Left lobe of liver (tissue), 2 donors: ENCODE measurements at regions not wholly inside any gene's neighbourhood (a gene's known extent, or its start where the extent isn't known, plus 50 kb on each side); places are given as distances from the start of the nearest gene placed in this dataset.
"Not testable (repeated sequence)": the region's sequence is repeated elsewhere in the genome, so short reads cannot be mapped to it uniquely, and the experiment has no call there.

Source experiments
- ATAC-seq: fragments of 200-7000 bp; cut with Tn5 transposase; one replicate; pipeline ENCODE4 v1.9.1; 2020; ENCODE audit warnings: mild to moderate bottlenecking, moderate library complexity
- DNase-seq: peaks from one replicate; pipeline ENCODE4 v3.0.0-alpha.2; 2020; ENCODE audit warnings: low spot score
- donor health status: DM: no; HTN: no; CAD: no; lungs with moderate emphysema.
- donor health status: DM: no; HTN: yes; CAD: no.

- DNase-seq = no peak
- no peak for ATAC-seq
Observed at GRCh38 chr5:154562244-154562880, 84.3 kb upstream of the HAND1 start.

DNA sequence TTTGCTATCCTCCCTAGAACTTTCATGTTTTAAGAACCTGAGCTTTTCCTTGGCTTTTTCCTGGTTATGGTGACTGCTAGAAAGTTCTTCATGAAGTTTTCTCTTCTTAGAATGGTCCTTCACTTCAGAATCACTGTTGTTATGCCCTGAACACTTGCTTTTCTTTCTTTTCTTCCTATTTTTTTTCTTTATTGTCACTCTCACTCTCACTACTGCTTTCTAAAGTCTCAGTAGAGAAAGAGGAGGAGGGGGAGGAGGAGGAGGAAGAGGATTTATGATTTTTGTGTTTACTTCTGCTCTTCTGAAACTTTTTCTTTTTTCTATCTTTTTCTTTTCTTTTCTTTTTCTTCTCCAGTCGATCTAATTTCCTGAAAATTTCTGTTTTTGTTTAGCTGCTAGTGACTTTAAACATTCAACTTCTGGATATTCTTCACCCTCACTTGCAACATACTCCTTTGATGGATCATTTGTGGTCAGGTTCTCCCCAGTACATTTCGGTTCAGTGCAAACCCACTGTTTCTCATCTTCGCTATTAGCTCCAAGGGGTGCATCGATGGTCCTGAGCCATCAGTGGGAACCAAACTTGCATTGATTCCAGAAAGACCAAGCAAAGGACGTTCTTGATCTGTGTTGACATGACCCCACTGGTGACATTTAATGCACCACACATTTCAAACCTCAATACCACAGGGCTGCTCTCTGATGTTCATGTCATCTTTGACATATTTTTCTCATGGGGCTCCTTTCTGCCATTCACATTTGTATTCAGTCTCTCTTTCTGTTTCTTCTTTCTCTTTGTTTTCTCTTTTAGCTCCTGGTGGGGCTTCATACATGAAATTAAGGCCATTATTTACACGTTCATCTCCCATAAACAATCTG lies 81.6 kb upstream of the HAND1 start:
- DNase-seq = no peak
- no peak for ATAC-seq

- no peak for ATAC-seq
- no peak for DNase-seq
Observed at GRCh38 chr5:154557548-154557947, 79.5 kb upstream of the HAND1 start.

DNA sequence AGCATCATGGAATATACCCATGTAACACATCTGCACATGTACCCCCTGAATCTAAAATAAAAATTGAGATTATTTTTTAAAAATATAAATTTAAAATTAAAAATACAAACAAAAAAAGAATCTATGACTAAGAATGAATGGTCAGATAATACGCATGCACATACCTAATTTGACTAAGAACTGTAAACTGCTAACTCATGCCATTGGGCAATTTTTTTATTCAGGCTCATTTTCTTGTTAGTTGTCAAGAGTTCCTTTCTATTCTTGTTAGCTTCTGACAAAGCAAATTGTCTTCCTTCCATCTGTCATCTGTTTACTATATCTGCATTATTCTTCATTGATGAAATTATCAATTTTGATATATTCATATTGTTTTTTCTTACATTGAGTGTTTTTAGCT lies 69.5 kb upstream of the HAND1 start:
- ATAC-seq = no peak
- no peak for DNase-seq

DNA sequence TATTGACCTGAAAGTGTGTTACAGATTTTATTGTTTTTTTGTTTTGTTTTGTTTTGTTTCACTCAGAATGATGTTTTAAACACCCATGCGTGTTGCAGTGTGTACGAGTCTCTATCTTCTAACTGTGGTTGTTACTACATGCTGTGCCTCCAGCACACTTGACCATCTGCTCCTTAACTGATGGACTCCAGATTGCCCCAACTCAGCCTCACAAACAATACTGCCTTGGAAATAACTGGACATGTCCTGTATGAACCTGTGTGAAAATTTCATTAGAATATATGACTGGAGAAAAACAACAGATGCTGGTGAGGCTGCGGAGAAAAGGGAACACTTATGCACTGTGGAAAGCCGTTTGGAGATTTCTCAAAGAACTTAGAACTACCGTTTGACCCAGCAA lies 68.7 kb upstream of the HAND1 start:
- DNase-seq (no peak), ATAC-seq (no peak)

- DNase-seq = no peak
Observed at GRCh38 chr5:154544646-154545045, 66.6 kb upstream of the HAND1 start.

GRCh38 chr5:154543380-154543779 lies 65.4 kb upstream of the HAND1 start:
- no peak for DNase-seq
- ATAC-seq = no peak

More at GRCh38 chr5:154544646-154545045, 66.6 kb upstream of the HAND1 start:
- ATAC-seq = no peak

DNA sequence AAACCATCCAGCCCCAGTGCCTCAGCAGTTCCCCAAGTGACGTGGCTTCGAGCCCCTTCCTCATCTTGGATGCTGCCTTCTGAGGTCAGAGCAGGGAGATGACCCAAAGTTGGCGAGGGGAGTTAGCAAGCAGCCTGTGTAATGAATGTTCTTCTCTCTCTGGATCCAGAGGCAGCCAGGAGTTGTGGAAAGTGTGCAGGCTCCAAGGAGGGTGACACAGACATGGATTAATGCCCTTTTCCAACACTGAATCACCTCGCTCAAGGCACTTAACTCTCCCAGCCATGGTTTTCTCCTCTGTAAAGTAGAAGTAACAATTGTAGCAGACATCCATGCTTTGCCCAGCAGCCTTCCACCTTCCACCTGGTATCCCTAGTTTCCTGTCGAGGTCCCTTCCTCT lies 64.6 kb upstream of the HAND1 start:
- ATAC-seq (no peak), DNase-seq (no peak)

- DNase-seq (no peak), ATAC-seq (no peak)
Observed at GRCh38 chr5:154542000-154542399, 64.0 kb upstream of the HAND1 start.

- DNase-seq = no peak
- ATAC-seq = no peak
Observed at GRCh38 chr5:154541553-154541952, 63.5 kb upstream of the HAND1 start.

DNA sequence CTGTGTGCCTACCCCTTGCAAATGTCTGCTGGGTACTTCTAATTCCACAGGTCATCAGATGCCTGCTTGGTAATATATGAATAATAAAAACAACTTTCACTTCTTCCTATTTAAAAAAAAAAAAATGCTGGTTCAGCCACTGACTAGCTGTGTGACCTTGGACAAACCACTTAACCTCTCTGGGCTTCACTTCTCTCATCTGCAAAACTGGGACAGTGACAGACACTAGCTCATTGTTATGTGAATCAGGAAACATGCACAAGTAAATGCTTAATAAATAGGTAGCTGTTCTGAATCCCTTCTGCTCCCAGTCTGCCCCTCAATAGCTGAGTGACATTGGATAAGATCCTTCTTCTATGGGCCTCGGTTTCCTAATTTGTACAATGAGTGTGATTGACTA lies 62.6 kb upstream of the HAND1 start:
- no peak for ATAC-seq
- no peak for DNase-seq

GRCh38 chr5:154538492-154538891 lies 60.5 kb upstream of the HAND1 start:
- DNase-seq (no peak), ATAC-seq (no peak)

- not testable (repeated sequence) for ATAC-seq
Observed at GRCh38 chr5:154536439-154536838, 58.4 kb upstream of the HAND1 start.

GRCh38 chr5:154535535-154535934 lies 57.5 kb upstream of the HAND1 start:
- ATAC-seq (no peak), DNase-seq (no peak)

More at GRCh38 chr5:154536439-154536838, 58.4 kb upstream of the HAND1 start:
- not testable (repeated sequence) for DNase-seq

DNA sequence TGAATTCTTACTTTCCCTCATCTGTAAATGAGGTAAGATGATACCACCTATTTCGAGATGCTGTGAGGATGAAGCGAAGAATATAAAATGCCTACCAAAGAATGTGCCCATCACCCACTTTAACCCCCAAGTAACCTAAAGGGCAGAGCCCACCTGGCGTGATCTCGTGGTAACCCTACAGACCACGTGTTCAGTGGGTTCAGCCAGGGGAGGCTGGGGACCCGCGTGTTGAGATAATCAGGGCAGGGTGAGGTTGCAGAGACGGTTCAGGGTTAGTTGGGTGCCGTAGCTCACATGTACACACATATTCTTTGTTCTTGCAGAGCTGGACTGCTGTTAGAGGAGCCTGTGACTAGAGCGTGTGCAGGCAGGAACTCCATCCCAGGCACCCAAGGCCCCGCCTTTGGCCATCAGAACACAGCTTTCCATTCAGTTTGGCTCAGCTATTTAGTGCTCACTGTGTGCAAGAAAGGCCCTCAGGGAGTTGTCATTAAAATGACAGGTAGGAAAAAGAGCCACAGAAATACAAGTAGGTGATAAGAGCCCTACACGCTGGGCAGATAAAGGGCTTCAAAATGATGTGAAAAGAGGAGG lies 56.5 kb upstream of the HAND1 start:
- no peak for ATAC-seq

DNA sequence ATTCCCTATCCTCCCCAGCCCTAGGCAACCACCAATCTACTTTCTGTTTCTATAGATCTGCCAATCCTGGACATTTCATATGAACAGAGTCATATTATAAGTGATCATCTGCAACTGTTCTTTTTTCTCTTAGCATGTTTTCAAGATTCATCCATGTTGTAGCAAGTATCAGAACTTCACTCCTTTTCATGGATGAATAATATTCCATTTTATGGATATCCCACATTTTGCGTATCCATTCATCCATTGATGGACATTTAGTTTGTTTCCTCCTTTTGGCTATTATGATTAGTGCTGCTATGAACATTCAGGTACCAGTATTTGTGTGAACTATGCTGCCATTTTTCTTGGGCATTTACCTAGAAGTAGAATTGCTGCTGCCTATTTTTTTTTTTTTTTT lies 51.3 kb upstream of the HAND1 start:
- no peak for DNase-seq
- ATAC-seq = no peak

More for the DNA sequence above, 56.5 kb upstream of the HAND1 start:
- no peak for DNase-seq

GRCh38 chr5:154528005-154528594 lies 50.1 kb upstream of the HAND1 start:
- ATAC-seq = no peak
- DNase-seq = no peak
